ENCODE measurements at regions not wholly inside any gene's neighbourhood (a gene's known extent, or its start where the extent isn't known, plus 50 kb on each side); places are given as distances from the start of the nearest gene placed in this dataset.

DNA sequence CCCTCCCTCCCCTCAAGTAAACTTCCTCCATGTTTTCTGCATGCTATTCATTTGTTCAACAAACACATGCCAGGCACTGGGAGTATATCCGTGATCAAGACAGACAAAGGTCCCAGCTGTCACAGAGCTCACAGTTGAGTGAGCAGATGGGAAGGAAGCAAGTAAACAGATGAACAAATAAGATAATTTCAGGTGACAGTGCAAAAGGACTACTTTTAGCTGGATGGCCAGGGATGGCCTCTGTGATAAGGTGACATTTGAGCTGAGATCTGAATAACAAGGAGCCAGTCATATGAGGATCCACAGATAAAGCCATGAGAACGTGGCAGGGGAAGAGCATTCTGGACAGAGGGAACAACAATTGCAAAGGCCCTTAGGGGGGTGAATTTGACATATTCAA, 121.7 kb upstream of the RAD23B start:
- Histone ChIP-seq H3K79me2 (ENCODE audit: insufficient read depth, low read length) (no peaks in the 10 kb centered on the region), H3K4me1 (ENCODE audit: insufficient read depth, low read length, poor library complexity, severe bottlenecking) (no peaks in the 10 kb centered on the region), H3K27me3 (ENCODE audit: insufficient read depth, low read length, poor library complexity, severe bottlenecking) (no peaks in the 10 kb centered on the region), H3K4me3 (ENCODE audit: low read length, poor library complexity, severe bottlenecking) (no peak overlapping the region), H3K4me2 (ENCODE audit: low read depth, low read length, poor library complexity, severe bottlenecking) (no peak overlapping the region), H3K9ac (ENCODE audit: low read depth, low read length, poor library complexity, severe bottlenecking) (no peak overlapping the region), H2AFZ (ENCODE audit: low read length) (no peak overlapping the region), H3K36me3 (ENCODE audit: insufficient read depth, low read length) (no peaks in the 10 kb centered on the region), H3F3A (ENCODE audit: low read depth) (no peaks in the 10 kb centered on the region), H3K9me2 (replicated peaks; ENCODE audit: low read depth, low read length) (no peaks in the 10 kb centered on the region), H3K9me3 (ENCODE audit: insufficient read depth, low read depth, low read length) (no peaks in the 10 kb centered on the region), H4K20me1 (ENCODE audit: insufficient read depth, low read length, poor library complexity, severe bottlenecking) (no peaks in the 10 kb centered on the region)
- TF ChIP-seq CTCF (conservative IDR thresholded peaks at IDR 0.05; ENCODE audit: low read length) = no peak
- no peak for TF ChIP-seq EZH2phosphoT487 (IDR thresholded peaks at IDR 0.05; ENCODE audit: borderline replicate concordance)

- Histone ChIP-seq H3K9ac (ENCODE audit: low read depth, low read length, poor library complexity, severe bottlenecking) (no peak overlapping the region), H2AFZ (ENCODE audit: low read length) (no peak overlapping the region), H3K36me3 (ENCODE audit: insufficient read depth, low read length) (no peaks in the 10 kb centered on the region), H3F3A (ENCODE audit: low read depth) (no peaks in the 10 kb centered on the region), H3K4me1 (ENCODE audit: insufficient read depth, low read length, poor library complexity, severe bottlenecking) (no peaks in the 10 kb centered on the region), H3K4me2 (ENCODE audit: low read depth, low read length, poor library complexity, severe bottlenecking) (no peak overlapping the region), H3K27me3 (ENCODE audit: insufficient read depth, low read length, poor library complexity, severe bottlenecking) (no peaks in the 10 kb centered on the region), H3K9me3 (ENCODE audit: insufficient read depth, low read depth, low read length) (no peaks in the 10 kb centered on the region), H3K9me2 (replicated peaks; ENCODE audit: low read depth, low read length) (no peaks in the 10 kb centered on the region), H3K79me2 (ENCODE audit: insufficient read depth, low read length) (no peaks in the 10 kb centered on the region), H4K20me1 (ENCODE audit: insufficient read depth, low read length, poor library complexity, severe bottlenecking) (no peaks in the 10 kb centered on the region), H3K4me3 (ENCODE audit: low read length, poor library complexity, severe bottlenecking) (no peak overlapping the region)
- TF ChIP-seq EZH2phosphoT487 (IDR thresholded peaks at IDR 0.05; ENCODE audit: borderline replicate concordance) = no peak
- TF ChIP-seq CTCF (conservative IDR thresholded peaks at IDR 0.05; ENCODE audit: low read length) = no peak
These were observed 119.7 kb upstream of the RAD23B start for GRCh38 chr9:107163370-107163769.

- Histone ChIP-seq H3K27me3 (ENCODE audit: insufficient read depth, low read length, poor library complexity, severe bottlenecking) (no peaks in the 10 kb centered on the region), H3K9me3 (ENCODE audit: insufficient read depth, low read depth, low read length) (no peaks in the 10 kb centered on the region), H2AFZ (ENCODE audit: low read length) (no peak overlapping the region), H3K36me3 (ENCODE audit: insufficient read depth, low read length) (no peaks in the 10 kb centered on the region), H4K20me1 (ENCODE audit: insufficient read depth, low read length, poor library complexity, severe bottlenecking) (no peaks in the 10 kb centered on the region), H3K4me2 (ENCODE audit: low read depth, low read length, poor library complexity, severe bottlenecking) (no peak overlapping the region), H3K4me1 (ENCODE audit: insufficient read depth, low read length, poor library complexity, severe bottlenecking) (peaks cover 8% of the 10 kb centered on the region), H3K4me3 (ENCODE audit: low read length, poor library complexity, severe bottlenecking) (no peak overlapping the region), H3F3A (ENCODE audit: low read depth) (no peaks in the 10 kb centered on the region), H3K79me2 (ENCODE audit: insufficient read depth, low read length) (no peaks in the 10 kb centered on the region), H3K9ac (ENCODE audit: low read depth, low read length, poor library complexity, severe bottlenecking) (no peak overlapping the region), H3K9me2 (replicated peaks; ENCODE audit: low read depth, low read length) (no peaks in the 10 kb centered on the region)
- TF ChIP-seq EZH2phosphoT487 (IDR thresholded peaks at IDR 0.05; ENCODE audit: borderline replicate concordance) = no peak
- TF ChIP-seq CTCF (conservative IDR thresholded peaks at IDR 0.05; ENCODE audit: low read length) = no peak
These were observed 113.3 kb upstream of the RAD23B start for GRCh38 chr9:107169796-107170195.

Measured in Loucy (cell line).